HG03439 (cell line): ENCODE measurements at regions not wholly inside any gene's neighbourhood (a gene's known extent, or its start where the extent isn't known, plus 50 kb on each side); places are given as distances from the start of the nearest gene placed in this dataset.
"Not testable (repeated sequence)": the region's sequence is repeated elsewhere in the genome, so short reads cannot be mapped to it uniquely, and the experiment has no call there.

Experiments used
- ATAC-seq: cut with Tn5 transposase; IDR thresholded peaks from one replicate; pipeline ENCODE4 v1.9.1; 2021; ENCODE audit warnings: mild to moderate bottlenecking, moderate library complexity; ENCODE audit not compliant: unreplicated experiment

DNA sequence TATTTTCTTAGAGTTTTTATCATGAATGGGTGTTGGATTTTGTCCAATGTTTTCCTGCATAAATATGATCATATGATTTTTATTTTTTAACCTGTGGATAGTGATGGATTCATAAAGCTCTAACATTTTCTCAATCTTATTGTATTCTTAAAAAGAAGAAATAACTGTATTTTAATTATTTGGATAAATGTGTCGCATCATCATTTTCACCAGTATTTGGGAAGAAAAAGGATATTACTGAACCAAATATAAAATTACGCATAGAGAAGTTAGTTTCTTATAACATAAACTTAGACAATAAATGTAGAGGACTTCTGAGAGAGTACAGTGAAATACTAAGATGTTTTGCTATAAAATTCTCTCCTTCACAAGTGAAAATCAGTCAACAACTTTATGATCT lies 126.0 kb upstream of the CHST9 start:
- no peak for ATAC-seq

DNA sequence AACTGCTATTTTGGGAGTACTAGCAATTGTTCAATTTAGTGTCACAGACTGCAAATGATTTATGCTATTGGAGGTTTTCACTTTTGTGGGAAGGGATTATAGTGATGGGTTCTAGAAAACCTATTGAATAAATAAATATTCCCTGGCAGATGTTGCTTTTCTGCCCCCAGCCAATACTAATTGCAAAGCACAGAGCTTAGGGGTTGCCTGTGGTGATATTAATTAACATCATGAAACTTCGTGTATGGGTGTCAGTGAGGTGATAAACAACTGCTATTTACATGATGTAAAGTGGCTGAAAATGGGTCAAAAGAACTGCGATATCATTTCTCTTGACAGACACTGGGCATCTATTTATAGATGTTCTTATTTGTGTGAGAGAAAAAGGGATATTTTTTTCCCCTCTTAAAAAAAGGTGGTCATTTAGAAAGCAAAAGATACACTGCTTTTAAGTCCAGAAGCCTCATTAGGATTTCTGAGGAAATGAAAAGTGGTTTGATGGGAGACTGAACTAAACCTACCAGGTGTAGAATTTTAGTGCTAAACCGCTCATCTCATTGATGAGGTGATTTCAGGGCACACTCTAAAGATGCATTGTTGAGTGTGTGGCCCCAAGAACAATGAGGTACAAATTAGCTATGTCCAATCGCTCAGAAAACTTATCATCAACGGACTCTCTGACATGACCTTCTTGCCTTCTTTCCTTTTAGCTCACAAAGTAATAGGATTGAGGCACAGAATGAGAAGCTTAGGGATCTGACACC lies 116.7 kb upstream of the CHST9 start:
- ATAC-seq, result no peak

DNA sequence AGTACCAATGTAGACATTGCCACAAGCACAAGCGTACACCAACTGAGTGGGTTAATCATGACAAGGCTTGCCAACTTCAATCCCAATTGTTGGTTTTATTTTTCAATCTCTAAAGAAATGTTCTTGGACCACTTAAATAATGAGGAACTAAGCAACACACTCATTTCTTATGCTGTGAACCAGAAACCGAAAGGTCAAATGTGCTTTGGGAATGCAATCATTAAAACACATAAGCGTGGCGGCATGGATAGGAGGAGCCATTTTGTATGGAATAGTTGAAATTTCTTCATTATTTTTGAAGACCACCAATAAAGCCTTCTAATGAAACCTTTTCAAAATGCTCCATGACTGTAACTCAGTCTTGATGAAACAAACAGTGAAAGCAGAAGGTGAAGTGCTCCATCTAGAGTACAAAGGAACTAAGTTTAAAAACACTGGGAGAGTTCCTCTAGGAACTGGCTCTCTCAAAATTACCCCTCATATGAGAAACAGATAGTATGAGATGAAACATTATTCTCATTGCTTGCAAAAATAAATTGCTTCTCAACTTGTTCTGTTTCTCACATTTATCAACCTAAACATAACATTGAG lies 113.2 kb upstream of the CHST9 start:
- ATAC-seq, result no peak

DNA sequence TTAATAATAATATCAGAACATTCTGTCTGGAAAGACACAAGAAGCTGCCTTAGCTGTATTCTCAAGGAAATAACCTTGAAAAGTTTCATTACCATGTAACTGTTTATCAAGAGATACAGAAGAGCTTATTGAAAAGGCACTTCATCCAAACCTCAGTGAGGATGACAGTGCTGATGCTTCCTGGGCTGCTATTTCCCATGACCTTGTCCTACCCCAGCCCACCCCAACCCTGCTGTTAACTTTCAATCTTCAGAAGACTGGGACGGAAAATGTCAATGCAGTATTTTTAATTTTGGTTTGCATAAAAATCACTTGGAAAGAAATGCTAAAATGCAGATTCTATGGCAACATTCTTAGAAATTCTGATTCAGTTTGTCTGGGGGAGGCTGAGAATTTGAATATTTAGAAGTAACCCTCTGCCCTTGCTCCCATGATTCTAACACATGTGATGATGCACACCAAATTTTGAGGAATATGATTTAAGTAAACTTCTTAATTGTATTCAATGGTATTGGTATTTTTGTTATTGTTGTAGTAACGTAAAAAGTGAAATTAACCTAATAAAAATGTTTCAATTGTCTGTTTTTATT lies 101.0 kb upstream of the CHST9 start:
- ATAC-seq, result not testable (repeated sequence)

DNA sequence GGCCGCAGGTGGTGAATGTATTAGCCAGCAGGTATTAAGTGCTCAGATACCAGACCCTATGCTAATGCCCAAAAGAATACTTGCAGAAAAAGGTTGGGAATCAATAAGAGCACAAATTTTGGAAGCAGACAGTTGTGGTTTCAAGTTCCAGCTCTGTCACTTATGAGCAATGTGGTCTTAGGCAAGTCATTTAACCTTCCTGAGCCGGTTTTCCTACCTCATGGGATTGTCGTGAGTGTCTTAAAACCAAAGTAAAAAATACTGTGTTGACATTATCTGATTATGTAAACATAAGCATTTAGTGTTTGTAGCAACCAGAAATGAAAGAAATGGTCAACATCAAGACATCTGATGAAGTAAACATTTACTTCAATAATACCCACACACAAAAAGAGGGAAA lies 93.0 kb upstream of the CHST9 start:
- no peak for ATAC-seq

DNA sequence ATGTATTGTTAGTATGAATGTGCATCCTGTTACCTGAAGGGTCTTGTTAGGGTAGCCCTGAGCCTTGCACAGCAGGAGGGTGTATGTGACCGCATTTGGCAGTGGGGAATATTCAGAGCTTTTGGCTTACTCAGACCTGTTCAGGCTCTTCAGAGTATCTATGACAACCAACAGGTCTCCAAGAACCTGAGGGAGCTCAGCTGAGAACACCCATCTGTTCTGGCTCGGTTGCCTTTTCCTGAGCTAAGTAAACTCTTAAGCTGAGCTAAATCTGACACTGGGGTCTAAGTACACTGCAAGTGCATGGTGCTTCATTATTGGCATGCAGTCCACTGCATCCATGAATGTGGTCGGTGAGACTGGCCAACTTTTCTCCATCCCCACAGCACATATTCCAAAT lies 92.4 kb upstream of the CHST9 start:
- ATAC-seq, result no peak

GRCh38 chr18:27276886-27277285 lies 91.8 kb upstream of the CHST9 start:
- no peak for ATAC-seq

DNA sequence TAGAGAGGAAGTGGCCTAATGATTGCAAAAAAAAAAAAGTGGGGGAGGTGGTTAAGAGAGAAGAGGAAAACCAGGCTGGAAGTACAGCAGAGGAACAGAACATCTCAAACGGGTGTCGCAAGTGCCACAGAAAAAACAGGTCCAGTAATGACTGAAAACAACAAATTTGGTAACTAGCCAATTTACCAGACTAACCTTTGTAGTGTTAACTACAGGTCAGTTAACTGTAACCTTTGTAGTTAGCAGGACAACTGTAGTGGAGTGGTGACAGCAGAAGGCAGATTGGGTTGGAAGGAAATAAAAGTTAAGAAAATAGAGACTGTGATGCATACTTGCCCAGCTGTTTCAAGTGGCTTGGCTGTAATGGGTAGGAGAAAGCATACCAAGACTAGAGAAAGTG lies 91.4 kb upstream of the CHST9 start:
- ATAC-seq, result no peak

- no peak for ATAC-seq
Measured at GRCh38 chr18:27274901-27275300, 89.8 kb upstream of the CHST9 start.

- ATAC-seq, result no peak
Measured at GRCh38 chr18:27270508-27270907, 85.4 kb upstream of the CHST9 start.

DNA sequence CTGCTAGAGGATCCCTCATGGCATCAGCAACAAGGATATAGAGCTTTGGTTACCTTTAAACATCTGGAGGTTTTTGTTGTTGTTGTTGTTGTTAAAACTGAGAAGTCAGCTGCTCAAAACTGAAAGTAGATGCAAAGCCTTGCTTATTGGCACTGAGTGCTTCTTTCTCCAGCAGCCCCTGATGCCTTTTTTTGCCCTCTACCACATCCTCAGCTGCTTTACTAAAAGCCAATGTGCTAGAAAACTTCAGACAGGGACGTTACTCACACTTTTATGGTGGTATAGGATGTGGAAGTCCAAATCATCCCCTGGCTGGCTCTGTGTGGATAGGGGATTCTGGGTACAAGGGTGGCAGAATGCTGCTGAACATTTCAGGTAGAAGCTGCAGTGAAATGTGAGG lies 78.3 kb upstream of the CHST9 start:
- ATAC-seq, result no peak

GRCh38 chr18:27261769-27262549 lies 76.9 kb upstream of the CHST9 start:
- ATAC-seq, result no peak

GRCh38 chr18:27253571-27253970 lies 68.5 kb upstream of the CHST9 start:
- no peak for ATAC-seq

GRCh38 chr18:27250471-27250870 lies 65.4 kb upstream of the CHST9 start:
- ATAC-seq, result no peak

GRCh38 chr18:27249933-27250332 lies 64.8 kb upstream of the CHST9 start:
- no peak for ATAC-seq

- ATAC-seq, result no peak
Measured at GRCh38 chr18:27244259-27244658, 59.2 kb upstream of the CHST9 start.

- no peak for ATAC-seq
Measured at GRCh38 chr18:27242392-27243047, 57.4 kb upstream of the CHST9 start.

DNA sequence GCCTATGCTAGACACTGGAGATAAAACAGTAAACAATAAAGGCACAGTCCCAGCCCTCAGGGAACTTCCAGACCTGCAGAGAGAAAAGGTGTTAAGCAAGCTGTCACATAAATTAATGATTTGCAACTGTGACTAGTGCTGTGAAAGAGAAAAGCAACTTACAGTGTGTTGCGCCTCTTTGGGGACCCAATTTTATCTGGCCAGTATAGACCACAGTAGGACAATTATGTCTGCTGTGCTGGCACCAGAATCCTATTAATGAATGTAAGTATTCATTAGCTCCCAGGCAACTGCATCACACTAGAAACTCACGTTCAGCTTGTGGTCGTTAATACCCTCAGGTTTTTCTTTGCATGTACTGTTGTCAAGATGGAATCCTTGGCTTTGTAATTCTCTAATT lies 55.3 kb upstream of the CHST9 start:
- ATAC-seq, result no peak

DNA sequence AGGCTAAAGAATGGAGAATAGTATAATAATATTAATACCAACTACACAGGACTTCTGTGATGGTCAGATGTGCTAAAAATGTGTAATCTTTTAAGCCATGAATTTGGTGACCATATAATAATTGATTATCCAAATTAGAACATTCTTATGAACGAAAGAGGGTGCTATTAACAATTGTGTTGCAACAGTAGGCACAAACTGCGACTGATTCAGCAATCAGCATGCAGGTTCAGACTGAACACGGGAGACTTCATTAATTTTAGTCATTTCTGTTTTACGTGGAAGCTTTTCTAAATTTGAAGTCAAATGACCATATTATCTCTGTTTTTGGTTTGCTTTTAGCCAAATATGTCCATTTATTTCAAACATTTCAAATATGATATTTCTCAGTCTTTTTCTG lies 54.6 kb upstream of the CHST9 start:
- ATAC-seq, result no peak

GRCh38 chr18:27235218-27235870 lies 50.2 kb upstream of the CHST9 start:
- no peak for ATAC-seq
